Progenitor cell of endocrine pancreas (in vitro differentiated cells): ENCODE measurements at regions not wholly inside any gene's neighbourhood (a gene's known extent, or its start where the extent isn't known, plus 50 kb on each side); places are given as distances from the start of the nearest gene placed in this dataset.
"Not testable (repeated sequence)": the region's sequence is repeated elsewhere in the genome, so short reads cannot be mapped to it uniquely, and the experiment has no call there.

Experiments used
- DNase-seq: peaks from one replicate; pipeline ENCODE4 v3.0.0; 2021; ENCODE audit warnings: low spot score; ENCODE audit not compliant: unreplicated experiment
- H3K27ac Mint-ChIP-seq: 2 replicates; pipeline ENCODE4 v1.8.0; 2021; ENCODE audit warnings: mild to moderate bottlenecking, moderate library complexity, mixed read lengths
- H3K27me3 Mint-ChIP-seq: 2 replicates; pipeline ENCODE4 v1.8.0; 2021; ENCODE audit warnings: mixed read lengths
- H3K36me3 Mint-ChIP-seq: 2 replicates; pipeline ENCODE4 v1.8.0; 2022; ENCODE audit warnings: mixed read lengths; ENCODE audit not compliant: insufficient read depth
- H3K4me1 Mint-ChIP-seq: 2 replicates; pipeline ENCODE4 v1.8.0; 2021; ENCODE audit warnings: low read depth, mixed read lengths
- H3K4me3 Mint-ChIP-seq: 2 replicates; pipeline ENCODE4 v1.8.0; 2021; ENCODE audit warnings: low read depth, mild to moderate bottlenecking, moderate library complexity, mixed read lengths
- H3K9me3 Mint-ChIP-seq: 2 replicates; pipeline ENCODE4 v1.8.0; 2021; ENCODE audit warnings: low read depth, mixed read lengths
- CTCF ChIP-seq: fragments of 200-600 bp; sonication (generic); IDR thresholded peaks from one replicate; pipeline ENCODE4 v1.5.0; 2021; ENCODE audit warnings: antibody characterized with exemption, mild to moderate bottlenecking; ENCODE audit not compliant: unreplicated experiment

- H3K4me3 Mint-ChIP-seq, H3K4me1 Mint-ChIP-seq, H3K27me3 Mint-ChIP-seq, DNase-seq, H3K36me3 Mint-ChIP-seq, H3K27ac Mint-ChIP-seq: not testable (repeated sequence)
- peaks cover 17% of the 10 kb centered on the region for H3K9me3 Mint-ChIP-seq
Observed at GRCh38 chr1:24268555-24268954, 50.6 kb upstream of the GRHL3 start.

DNA sequence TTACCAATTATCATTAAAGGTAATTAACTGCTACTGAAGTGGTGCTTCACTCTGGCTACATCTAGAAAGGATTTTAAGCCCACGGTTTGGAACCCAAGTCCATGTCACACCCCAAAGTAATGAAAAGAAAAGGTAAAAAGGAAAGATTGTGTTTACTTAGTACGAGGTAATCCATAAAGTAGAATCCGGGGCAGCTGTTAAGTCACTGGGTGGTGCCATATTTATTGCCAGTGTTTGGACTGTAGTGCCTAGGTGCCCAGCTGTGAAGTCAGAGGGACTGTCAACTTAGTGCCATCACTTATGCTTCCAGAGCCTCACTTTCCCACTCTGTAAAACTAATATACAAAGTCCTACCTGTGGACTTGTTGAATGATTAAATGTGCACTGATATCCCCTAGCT is 52.2 kb upstream of the GRHL3 start:
- TF ChIP-seq CTCF: no peak
- Mint-ChIP-seq H3K9me3 (peaks cover 8% of the 10 kb centered on the region), H3K4me3 (no peak overlapping the region), H3K27me3 (peaks cover 3% of the 10 kb centered on the region), H3K27ac (no peak overlapping the region), H3K4me1 (no peaks in the 10 kb centered on the region), H3K36me3 (no peaks in the 10 kb centered on the region)
- no peak for DNase-seq

- Mint-ChIP-seq H3K27me3 (peaks cover 3% of the 10 kb centered on the region), H3K4me3 (no peak overlapping the region), H3K4me1 (no peaks in the 10 kb centered on the region), H3K9me3 (peaks cover 3% of the 10 kb centered on the region), H3K36me3 (no peaks in the 10 kb centered on the region), H3K27ac (no peak overlapping the region)
- TF ChIP-seq CTCF: no peak
- DNase-seq: no peak
Observed at GRCh38 chr1:24266398-24266941, 52.7 kb upstream of the GRHL3 start.

DNA sequence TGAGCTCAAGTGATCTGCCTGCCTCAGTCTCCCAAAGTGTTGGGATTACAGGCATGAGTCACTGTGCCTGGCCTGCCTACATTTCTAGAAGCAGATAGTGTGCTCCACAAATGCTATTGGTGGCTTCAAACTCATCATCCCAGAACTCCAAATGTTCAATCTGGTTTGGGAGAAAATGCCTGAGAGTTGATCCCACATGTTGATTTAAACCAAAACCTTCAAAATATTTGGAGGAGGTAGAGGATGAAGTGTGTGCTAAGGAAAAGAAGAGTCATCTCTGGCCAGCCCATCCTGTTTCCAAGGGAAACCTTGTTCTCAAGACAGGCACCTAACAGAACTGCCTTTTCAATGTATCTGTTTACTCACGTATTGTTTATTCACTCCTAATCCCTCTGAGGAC is 55.4 kb upstream of the GRHL3 start:
- H3K27me3 Mint-ChIP-seq: no peaks in the 10 kb centered on the region
- H3K9me3 Mint-ChIP-seq: no peaks in the 10 kb centered on the region
- no peaks in the 10 kb centered on the region for H3K4me1 Mint-ChIP-seq
- H3K36me3 Mint-ChIP-seq: no peaks in the 10 kb centered on the region
- no peak for DNase-seq
- H3K4me3 Mint-ChIP-seq: no peak overlapping the region
- TF ChIP-seq CTCF: no peak
- no peak overlapping the region for H3K27ac Mint-ChIP-seq

DNA sequence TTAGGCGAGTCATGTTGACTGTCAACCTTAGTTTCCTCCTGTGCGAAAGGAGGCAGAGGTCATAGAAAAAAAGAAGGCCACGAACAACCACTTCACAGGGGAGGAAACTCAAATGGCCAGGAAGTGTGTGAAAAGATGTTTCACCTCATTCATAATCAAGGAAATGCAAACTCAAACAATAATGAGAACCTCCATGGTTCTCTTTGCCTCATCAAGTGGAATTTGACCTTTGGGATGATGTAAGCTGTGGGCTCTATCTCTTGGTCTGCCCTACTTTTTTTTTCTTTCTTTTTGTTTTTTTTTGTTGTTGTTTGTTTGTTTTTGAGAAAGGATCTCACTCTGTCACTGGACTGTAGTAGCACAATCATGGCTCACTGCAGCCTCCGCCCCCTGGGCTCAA is 55.9 kb upstream of the GRHL3 start:
- H3K4me1 Mint-ChIP-seq: no peaks in the 10 kb centered on the region
- no peaks in the 10 kb centered on the region for H3K27me3 Mint-ChIP-seq
- no peaks in the 10 kb centered on the region for H3K9me3 Mint-ChIP-seq
- TF ChIP-seq CTCF: no peak
- no peak overlapping the region for H3K27ac Mint-ChIP-seq
- no peak for DNase-seq
- H3K4me3 Mint-ChIP-seq: no peak overlapping the region
- no peaks in the 10 kb centered on the region for H3K36me3 Mint-ChIP-seq

- Mint-ChIP-seq H3K27me3 (no peaks in the 10 kb centered on the region), H3K36me3 (no peaks in the 10 kb centered on the region), H3K27ac (no peak overlapping the region), H3K9me3 (no peaks in the 10 kb centered on the region), H3K4me1 (no peaks in the 10 kb centered on the region), H3K4me3 (no peak overlapping the region)
- no peak for DNase-seq
- no peak for TF ChIP-seq CTCF
Observed at GRCh38 chr1:24261977-24262376, 57.2 kb upstream of the GRHL3 start.
